Endothelial cell of umbilical vein (primary cell): ENCODE measurements at regions not wholly inside any gene's neighbourhood (a gene's known extent, or its start where the extent isn't known, plus 50 kb on each side); places are given as distances from the start of the nearest gene placed in this dataset.

Experiments used
- BruUV-seq: library from RNA; stranded (reverse); fragments of 400-500 nt; replicated peaks from 2 replicates; lab custom pipeline; 2021; lab: Mats Ljungman, UMichigan
- CTCF ChIA-PET: fragments of 300-600, 350-600 bp; sonication (Branson Sonifier 250); formaldehyde crosslinking; loops from one replicate; lab custom pipeline; 2021; ENCODE audit warnings: antibody characterized with exemption, inconsistent platforms; lab: Charles Lee
- POLR2A ChIA-PET: fragments of 300-600, 350-600 bp; sonication (Branson Sonifier 250); formaldehyde crosslinking; loops from one replicate; lab custom pipeline; 2021; ENCODE audit warnings: antibody characterized with exemption, inconsistent platforms; lab: Charles Lee
- DNase-seq: peaks from one replicate; pipeline ENCODE4 v3.0.0-alpha.2; 2011; ENCODE audit warnings: low read depth, low spot score
- FAIRE-seq: peaks from 2 replicates; lab custom pipeline; 2011; peaks lifted over from hg19 to GRCh38; lab: Jason Lieb, UNC
- H2AFZ ChIP-seq: 2 replicates; pipeline ENCODE4 v1.6.0; 2012; ENCODE audit warnings: low read depth, low read length, control low read depth, inconsistent platforms
- H3K27ac ChIP-seq: 2 replicates; pipeline ENCODE4 v1.5.1; 2011; ENCODE audit warnings: low read depth, mild to moderate bottlenecking, control low read depth, low read length, moderate library complexity; ENCODE audit not compliant: insufficient read depth
- H3K27me3 ChIP-seq, 2 experiments: 2 replicates each; pipeline versions ENCODE4 v1.6.0 to v1.6.1; 2011; ENCODE audit warnings: low read length in 2 of 2, mixed read lengths in 1 of 2; ENCODE audit not compliant: control insufficient read depth in 2 of 2, insufficient read depth in 2 of 2
- H3K36me3 ChIP-seq, 2 experiments: 2 replicates in 1 of 2; 3 replicates in 1 of 2; pipeline ENCODE4 v1.5.1; 2011; ENCODE audit warnings: low read length in 2 of 2, mild to moderate bottlenecking in 1 of 2, moderate library complexity in 1 of 2; ENCODE audit not compliant: control insufficient read depth in 2 of 2, insufficient read depth in 2 of 2; ENCODE audit errors: extremely low read depth in 1 of 2
- H3K4me1 ChIP-seq: 3 replicates; pipeline ENCODE4 v1.5.1; 2011; ENCODE audit warnings: mild to moderate bottlenecking, low read length; ENCODE audit not compliant: control insufficient read depth, insufficient read depth; ENCODE audit errors: extremely low read depth
- H3K4me2 ChIP-seq: 2 replicates; pipeline ENCODE4 v1.6.1; 2011; ENCODE audit warnings: low read length, control low read depth, mixed read lengths; ENCODE audit not compliant: insufficient read depth
- H3K4me3 ChIP-seq, 3 experiments: fragments of 200-600 bp in 1 of 3; sonication (generic), shearing (Covaris generic) in 1 of 3; replicated peaks in 1 of 3; 2 replicates each; pipeline ENCODE4 v1.5.1; 2011 to 2016; ENCODE audit warnings: control low read depth in 3 of 3, low read length in 3 of 3, mild to moderate bottlenecking in 2 of 3, inconsistent platforms in 1 of 3, low read depth in 1 of 3, moderate library complexity in 1 of 3; ENCODE audit not compliant: insufficient read depth in 1 of 3
- H3K79me2 ChIP-seq: 2 replicates; pipeline ENCODE4 v1.6.0; 2012; ENCODE audit warnings: low read length, inconsistent platforms; ENCODE audit not compliant: control insufficient read depth, insufficient read depth
- H3K9ac ChIP-seq: replicated peaks from 2 replicates; pipeline ENCODE3; 2011; ENCODE audit warnings: low read length, control low read depth; ENCODE audit not compliant: insufficient read depth; ENCODE audit errors: extremely low read depth
- H3K9me1 ChIP-seq: replicated peaks from 3 replicates; pipeline ENCODE4 v1.6.0; 2011; ENCODE audit warnings: mild to moderate bottlenecking, low read length; ENCODE audit not compliant: control insufficient read depth, insufficient read depth; ENCODE audit errors: extremely low read depth
- H3K9me3 ChIP-seq: replicated peaks from 2 replicates; pipeline ENCODE4 v1.5.1; 2012; ENCODE audit warnings: low read length, inconsistent platforms; ENCODE audit not compliant: control insufficient read depth, insufficient read depth
- H4K20me1 ChIP-seq: replicated peaks from 2 replicates; pipeline ENCODE3; 2011; ENCODE audit warnings: mild to moderate bottlenecking, low read length; ENCODE audit not compliant: control insufficient read depth, insufficient read depth; ENCODE audit errors: extremely low read depth
- CTCF ChIP-seq, 2 donors: IDR thresholded peaks; 1 replicate in 1 of 2; 2 replicates in 1 of 2; pipeline ENCODE4 v1.5.1; 2011; ENCODE audit warnings: low read length in 2 of 2, mild to moderate bottlenecking in 2 of 2, moderate library complexity in 2 of 2, control low read depth in 1 of 2, inconsistent platforms in 1 of 2, low read depth in 1 of 2; ENCODE audit not compliant: insufficient read depth in 1 of 2; ENCODE audit errors: extremely low read depth in 1 of 2
- EZH2 ChIP-seq: IDR thresholded peaks from 2 replicates; pipeline ENCODE4 v1.6.1; 2012; ENCODE audit warnings: borderline replicate concordance, low read depth, mild to moderate bottlenecking, moderate library complexity, low read length, inconsistent platforms; ENCODE audit not compliant: severe bottlenecking
- FOS ChIP-seq: IDR thresholded peaks from 2 replicates; pipeline ENCODE4 v1.6.1; 2011; ENCODE audit warnings: mild to moderate bottlenecking, low read length, moderate library complexity, borderline replicate concordance; ENCODE audit not compliant: insufficient read depth
- GATA2 ChIP-seq: IDR thresholded peaks from 2 replicates; pipeline ENCODE4 v1.7.0; 2011; ENCODE audit warnings: low read depth, mild to moderate bottlenecking, moderate library complexity, mixed read lengths, low read length; ENCODE audit not compliant: insufficient read length, insufficient read depth
- JUN ChIP-seq: IDR thresholded peaks from 2 replicates; pipeline ENCODE4 v1.6.1; 2011; ENCODE audit warnings: borderline replicate concordance, low read depth; ENCODE audit not compliant: insufficient read length, insufficient read depth
- MAX ChIP-seq: IDR thresholded peaks from 2 replicates; pipeline ENCODE4 v1.6.1; 2011; ENCODE audit not compliant: insufficient read depth, insufficient read length
- MYC ChIP-seq: IDR thresholded peaks from one replicate; pipeline ENCODE4 v1.6.1; 2011; ENCODE audit warnings: mild to moderate bottlenecking, low read depth, low read length
- POLR2A ChIP-seq: IDR thresholded peaks from 2 replicates; pipeline ENCODE4 v1.6.1; 2012; ENCODE audit warnings: low read depth, mild to moderate bottlenecking, control low read depth, low read length
- dilution Hi-C: fragments of 300-500 bp; cut with MboI; formaldehyde crosslinking; loops from one replicate; pipeline ENCODE4 v1.15.0; 2019; ENCODE audit warnings: low sequenced_read_pairs; ENCODE audit not compliant: extremely low pct_ligation_motif_present
- intact Hi-C: fragments of 100-400 bp; cut with micrococcal nuclease; formaldehyde crosslinking; loops from one replicate; pipeline ENCODE4 v1.10.0; 2022

GRCh38 chrX:94366616-94367015 lies 692.6 kb downstream of the FAM133A start:
- Histone ChIP-seq H3K4me1 (no peaks in the 10 kb centered on the region), H4K20me1 (no peaks in the 10 kb centered on the region), H3K9me3 (no peaks in the 10 kb centered on the region), H3K4me3 (no peak overlapping the region), H3K27ac (no peak overlapping the region), H3K4me2 (no peak overlapping the region), H3K9me1 (no peaks in the 10 kb centered on the region), H3K79me2 (no peaks in the 10 kb centered on the region), H2AFZ (no peak overlapping the region), H3K9ac (no peak overlapping the region), H3K27me3 (no peaks in the 10 kb centered on the region), H3K36me3 (no peaks in the 10 kb centered on the region)
- FAIRE-seq (no peak), DNase-seq (no peak)
- POLR2A ChIA-PET, result no interaction called here
- CTCF ChIA-PET, result no interaction called here
- TF ChIP-seq GATA2 (no peak), FOS (no peak), CTCF (IDR thresholded peaks at IDR 0.05; ENCODE audit: extremely low read depth in 1 of 2, insufficient read depth in 1 of 2, low read depth in 1 of 2, low read length in 2 of 2) (no peak), MAX (no peak), EZH2 (no peak), JUN (no peak), POLR2A (no peak), MYC (no peak)
- dilution Hi-C loops (no loop called here), intact Hi-C loops (no loop called here)
- no TSS peak for BruUV-seq
